ENCODE measurements at regions not wholly inside any gene's neighbourhood (a gene's known extent, or its start where the extent isn't known, plus 50 kb on each side); places are given as distances from the start of the nearest gene placed in this dataset.

DNA sequence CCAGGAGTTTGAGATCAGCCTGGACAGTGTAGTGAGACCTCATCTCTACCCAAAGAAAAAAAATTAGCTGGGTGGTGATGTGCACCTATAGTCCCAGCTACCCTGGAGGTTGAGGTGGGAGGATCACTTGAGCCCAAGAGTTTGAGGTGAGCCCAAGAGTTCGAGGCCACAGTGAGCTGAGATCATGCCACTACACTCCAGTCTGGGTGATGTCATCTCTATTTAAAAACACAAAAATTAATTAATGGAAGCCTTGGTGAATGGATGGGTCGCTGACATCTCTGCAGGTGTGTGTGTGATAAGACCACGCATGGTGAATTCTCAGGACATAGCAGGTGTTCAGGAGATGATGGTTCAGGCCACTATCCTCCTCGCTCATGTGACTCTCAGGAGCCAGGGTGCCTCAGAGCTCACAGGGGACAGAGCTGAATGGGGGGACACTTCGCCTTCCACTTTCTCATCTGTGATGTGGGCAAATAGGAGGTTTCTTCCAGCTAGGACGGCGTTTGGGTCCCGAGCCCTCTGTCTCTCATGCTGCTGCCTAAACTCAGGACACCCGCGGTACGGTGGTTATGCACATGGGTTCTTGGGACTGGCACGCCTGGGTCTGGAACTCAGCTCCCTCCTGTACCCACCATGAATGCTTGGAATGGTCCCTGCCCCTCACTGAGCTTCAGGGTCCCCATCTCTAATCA lies 113.4 kb upstream of the ZBTB40 start:
- TF ChIP-seq, protein P1, sequence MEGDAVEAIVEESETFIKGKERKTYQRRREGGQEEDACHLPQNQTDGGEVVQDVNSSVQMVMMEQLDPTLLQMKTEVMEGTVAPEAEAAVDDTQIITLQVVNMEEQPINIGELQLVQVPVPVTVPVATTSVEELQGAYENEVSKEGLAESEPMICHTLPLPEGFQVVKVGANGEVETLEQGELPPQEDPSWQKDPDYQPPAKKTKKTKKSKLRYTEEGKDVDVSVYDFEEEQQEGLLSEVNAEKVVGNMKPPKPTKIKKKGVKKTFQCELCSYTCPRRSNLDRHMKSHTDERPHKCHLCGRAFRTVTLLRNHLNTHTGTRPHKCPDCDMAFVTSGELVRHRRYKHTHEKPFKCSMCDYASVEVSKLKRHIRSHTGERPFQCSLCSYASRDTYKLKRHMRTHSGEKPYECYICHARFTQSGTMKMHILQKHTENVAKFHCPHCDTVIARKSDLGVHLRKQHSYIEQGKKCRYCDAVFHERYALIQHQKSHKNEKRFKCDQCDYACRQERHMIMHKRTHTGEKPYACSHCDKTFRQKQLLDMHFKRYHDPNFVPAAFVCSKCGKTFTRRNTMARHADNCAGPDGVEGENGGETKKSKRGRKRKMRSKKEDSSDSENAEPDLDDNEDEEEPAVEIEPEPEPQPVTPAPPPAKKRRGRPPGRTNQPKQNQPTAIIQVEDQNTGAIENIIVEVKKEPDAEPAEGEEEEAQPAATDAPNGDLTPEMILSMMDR (IDR thresholded peaks at IDR 0.05): no peak
- no peak for TF ChIP-seq POLR2A (IDR thresholded peaks at IDR 0.05)

Measured in uterus (tissue), 2 donors.